ENCODE measurements at regions not wholly inside any gene's neighbourhood (a gene's known extent, or its start where the extent isn't known, plus 50 kb on each side); places are given as distances from the start of the nearest gene placed in this dataset.

DNA sequence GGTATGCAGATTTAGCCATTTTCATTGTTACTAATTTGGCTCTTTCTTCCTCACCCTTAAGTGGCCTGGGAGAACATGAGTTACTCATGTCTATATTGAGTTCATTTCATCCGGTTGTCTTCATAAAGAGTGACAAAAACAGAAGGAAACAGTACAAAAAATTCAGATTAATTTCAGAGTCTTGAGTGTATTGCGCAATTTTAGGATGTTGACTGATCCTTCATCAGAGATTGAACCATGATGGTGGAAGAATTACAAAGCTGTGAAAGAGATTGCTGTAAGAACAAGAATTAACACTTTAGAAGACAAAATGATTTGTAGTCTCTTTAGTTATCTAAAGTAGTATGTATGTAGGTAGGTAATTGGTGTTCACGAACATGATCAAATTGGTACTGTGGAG, 194.0 kb upstream of the PPP1R3A start:
- H4K20me1 ChIP-seq (ENCODE audit: insufficient read depth, low read depth, low read length), result no peaks in the 10 kb centered on the region
- no peak for DNase-seq
- H3K27ac ChIP-seq (ENCODE audit: low read length), result no peak overlapping the region

DNA sequence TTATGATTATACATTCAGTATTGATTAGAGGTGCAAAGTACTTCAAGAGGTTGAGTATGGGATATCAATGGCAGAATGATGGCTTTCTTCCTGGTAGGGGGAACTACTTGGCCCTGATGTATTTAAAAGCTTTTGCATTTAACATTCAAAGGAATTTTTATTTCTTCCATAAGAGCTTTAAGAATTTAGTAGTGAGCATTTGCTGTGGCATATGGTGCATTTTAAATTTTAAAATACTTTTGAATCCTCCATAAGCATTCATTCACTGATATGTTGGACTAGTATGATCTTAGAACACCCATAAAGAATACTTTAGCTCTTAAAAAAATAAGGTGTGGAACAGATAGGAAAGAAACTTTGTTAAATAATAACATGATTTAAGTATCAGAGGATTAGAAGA, 191.9 kb upstream of the PPP1R3A start:
- no peak for DNase-seq
- no peaks in the 10 kb centered on the region for H3K36me3 ChIP-seq (ENCODE audit: insufficient read depth, low read length)
- no peaks in the 10 kb centered on the region for H4K20me1 ChIP-seq (ENCODE audit: insufficient read depth, low read depth, low read length)
- H3K4me3 ChIP-seq (ENCODE audit: low read length), result no peak overlapping the region
- H3K27ac ChIP-seq (ENCODE audit: low read length), result no peak overlapping the region
- no peak overlapping the region for H3K9ac ChIP-seq (ENCODE audit: low read length)
- H3K4me1 ChIP-seq (ENCODE audit: low read length), result no peaks in the 10 kb centered on the region
- H2AFZ ChIP-seq (ENCODE audit: low read length), result no peak overlapping the region
- H3K79me2 ChIP-seq (ENCODE audit: low read length), result no peaks in the 10 kb centered on the region
- H3K9me3 ChIP-seq (ENCODE audit: low read length), result peaks cover 27% of the 10 kb centered on the region
- no peak overlapping the region for H3K4me2 ChIP-seq (ENCODE audit: low read depth, low read length, poor library complexity, severe bottlenecking)
- H3K27me3 ChIP-seq (ENCODE audit: low read length), result no peaks in the 10 kb centered on the region
- no peaks in the 10 kb centered on the region for H3K9me2 ChIP-seq (replicated peaks; ENCODE audit: insufficient read depth, low read length)

More for the DNA sequence above, 194.0 kb upstream of the PPP1R3A start:
- no peak overlapping the region for H3K4me2 ChIP-seq (ENCODE audit: low read depth, low read length, poor library complexity, severe bottlenecking)
- no peaks in the 10 kb centered on the region for H3K4me1 ChIP-seq (ENCODE audit: low read length)
- no peak overlapping the region for H3K9ac ChIP-seq (ENCODE audit: low read length)
- H3K9me2 ChIP-seq (replicated peaks; ENCODE audit: insufficient read depth, low read length), result no peaks in the 10 kb centered on the region
- H3K79me2 ChIP-seq (ENCODE audit: low read length), result no peaks in the 10 kb centered on the region
- H3K36me3 ChIP-seq (ENCODE audit: insufficient read depth, low read length), result no peaks in the 10 kb centered on the region
- H3K4me3 ChIP-seq (ENCODE audit: low read length), result no peak overlapping the region
- H3K9me3 ChIP-seq (ENCODE audit: low read length), result peaks cover 30% of the 10 kb centered on the region
- no peak overlapping the region for H2AFZ ChIP-seq (ENCODE audit: low read length)
- H3K27me3 ChIP-seq (ENCODE audit: low read length), result no peaks in the 10 kb centered on the region

DNA sequence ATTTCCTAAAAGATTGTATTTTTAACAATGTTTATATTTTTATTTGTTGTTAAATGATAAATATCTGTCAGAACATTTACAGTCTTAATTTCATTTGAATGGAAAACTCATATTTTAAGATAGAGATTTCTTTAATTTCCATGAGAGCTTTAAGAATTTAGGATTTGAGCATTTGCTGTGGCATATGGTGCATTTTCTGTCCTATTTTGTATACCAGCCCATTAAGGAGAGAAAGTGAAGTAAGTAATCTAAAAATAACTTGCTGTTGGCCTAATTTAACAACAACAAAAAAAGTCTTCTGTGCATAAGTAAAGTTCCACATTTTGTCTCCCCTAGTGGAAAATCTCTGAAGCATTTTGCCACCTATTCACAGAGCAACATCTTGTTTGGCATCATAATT, 190.9 kb upstream of the PPP1R3A start:
- Histone ChIP-seq H3K4me3 (ENCODE audit: low read length) (no peak overlapping the region), H3K9me3 (ENCODE audit: low read length) (peaks cover 28% of the 10 kb centered on the region), H3K36me3 (ENCODE audit: insufficient read depth, low read length) (no peaks in the 10 kb centered on the region), H3K27ac (ENCODE audit: low read length) (no peak overlapping the region), H3K27me3 (ENCODE audit: low read length) (no peaks in the 10 kb centered on the region), H3K9me2 (replicated peaks; ENCODE audit: insufficient read depth, low read length) (no peaks in the 10 kb centered on the region), H3K4me1 (ENCODE audit: low read length) (no peaks in the 10 kb centered on the region), H2AFZ (ENCODE audit: low read length) (no peak overlapping the region), H3K9ac (ENCODE audit: low read length) (no peak overlapping the region), H3K4me2 (ENCODE audit: low read depth, low read length, poor library complexity, severe bottlenecking) (no peak overlapping the region), H3K79me2 (ENCODE audit: low read length) (no peaks in the 10 kb centered on the region), H4K20me1 (ENCODE audit: insufficient read depth, low read depth, low read length) (no peaks in the 10 kb centered on the region)
- DNase-seq, result no peak

DNA sequence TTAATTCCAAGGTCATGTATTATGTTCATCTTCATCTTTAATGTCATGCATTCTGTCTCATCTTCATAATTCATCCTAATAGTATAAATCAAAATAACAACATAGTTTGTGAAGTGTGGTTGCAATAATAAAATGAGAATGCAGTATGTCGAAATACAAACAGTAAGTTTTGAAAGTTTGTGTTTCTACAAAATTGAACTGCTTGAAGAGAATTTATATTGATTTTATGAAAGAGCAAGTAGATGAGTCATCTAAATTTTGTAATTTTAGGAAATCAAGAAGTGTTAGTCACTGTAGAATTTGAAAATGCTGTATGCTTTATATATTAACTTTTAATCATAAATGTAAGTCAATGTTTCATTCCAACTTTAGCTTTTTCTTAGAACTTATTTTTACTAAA, 190.5 kb upstream of the PPP1R3A start:
- no peak overlapping the region for H3K27ac ChIP-seq (ENCODE audit: low read length)
- no peaks in the 10 kb centered on the region for H3K9me2 ChIP-seq (replicated peaks; ENCODE audit: insufficient read depth, low read length)
- no peak overlapping the region for H3K4me3 ChIP-seq (ENCODE audit: low read length)
- no peaks in the 10 kb centered on the region for H3K4me1 ChIP-seq (ENCODE audit: low read length)
- H3K36me3 ChIP-seq (ENCODE audit: insufficient read depth, low read length), result no peaks in the 10 kb centered on the region
- no peaks in the 10 kb centered on the region for H3K79me2 ChIP-seq (ENCODE audit: low read length)
- H3K9me3 ChIP-seq (ENCODE audit: low read length), result peaks cover 28% of the 10 kb centered on the region
- no peaks in the 10 kb centered on the region for H3K27me3 ChIP-seq (ENCODE audit: low read length)
- H3K9ac ChIP-seq (ENCODE audit: low read length), result no peak overlapping the region
- no peaks in the 10 kb centered on the region for H4K20me1 ChIP-seq (ENCODE audit: insufficient read depth, low read depth, low read length)
- no peak for DNase-seq
- no peak overlapping the region for H2AFZ ChIP-seq (ENCODE audit: low read length)
- H3K4me2 ChIP-seq (ENCODE audit: low read depth, low read length, poor library complexity, severe bottlenecking), result no peak overlapping the region

DNA sequence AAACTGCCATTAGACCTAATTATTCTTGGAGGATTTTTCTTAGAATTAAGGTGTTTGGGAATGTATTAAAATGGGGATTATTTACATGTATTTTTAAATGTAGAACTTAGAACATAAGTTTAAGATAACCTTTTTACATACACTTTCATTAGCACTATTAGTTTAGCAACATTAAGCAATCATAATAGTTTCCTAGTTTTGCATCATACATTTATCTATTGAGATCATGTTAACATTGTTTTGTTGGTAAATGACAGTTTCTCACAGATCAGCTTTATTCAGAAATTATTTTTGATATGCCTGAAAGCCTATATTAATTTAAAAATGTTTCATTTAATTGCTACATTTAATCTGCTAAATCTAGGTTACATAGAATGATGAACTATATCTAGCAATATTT, 189.7 kb upstream of the PPP1R3A start:
- DNase-seq, result no peak

DNA sequence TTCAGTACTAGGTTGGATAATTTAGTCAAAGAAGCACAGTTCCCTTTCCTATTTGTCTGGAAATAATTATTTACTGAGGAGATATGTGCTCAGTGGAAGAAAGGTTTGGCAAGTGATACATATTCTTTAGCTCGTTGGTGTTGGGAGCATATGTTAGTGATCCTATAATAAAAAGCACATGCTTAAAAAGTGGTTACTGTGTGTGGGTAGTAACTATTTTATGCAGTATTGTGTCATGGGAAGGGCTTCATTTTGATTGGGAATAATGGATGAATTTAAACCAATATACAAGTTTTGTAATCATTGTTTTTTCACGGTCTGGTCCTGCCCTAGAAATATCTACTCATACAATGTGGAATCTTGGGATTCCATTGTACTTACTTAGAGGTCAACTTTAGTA, 188.7 kb upstream of the PPP1R3A start:
- Histone ChIP-seq H3K4me2 (ENCODE audit: low read depth, low read length, poor library complexity, severe bottlenecking) (no peak overlapping the region), H4K20me1 (ENCODE audit: insufficient read depth, low read depth, low read length) (no peaks in the 10 kb centered on the region), H3K27me3 (ENCODE audit: low read length) (no peaks in the 10 kb centered on the region), H3K27ac (ENCODE audit: low read length) (no peak overlapping the region), H3K4me3 (ENCODE audit: low read length) (no peak overlapping the region), H3K9ac (ENCODE audit: low read length) (no peak overlapping the region), H2AFZ (ENCODE audit: low read length) (no peak overlapping the region), H3K9me3 (ENCODE audit: low read length) (peaks cover 33% of the 10 kb centered on the region), H3K36me3 (ENCODE audit: insufficient read depth, low read length) (no peaks in the 10 kb centered on the region), H3K9me2 (replicated peaks; ENCODE audit: insufficient read depth, low read length) (no peaks in the 10 kb centered on the region), H3K79me2 (ENCODE audit: low read length) (no peaks in the 10 kb centered on the region), H3K4me1 (ENCODE audit: low read length) (no peaks in the 10 kb centered on the region)
- DNase-seq, result no peak

More for the DNA sequence above, 189.7 kb upstream of the PPP1R3A start:
- no peaks in the 10 kb centered on the region for H3K79me2 ChIP-seq (ENCODE audit: low read length)
- no peak overlapping the region for H3K4me2 ChIP-seq (ENCODE audit: low read depth, low read length, poor library complexity, severe bottlenecking)
- H2AFZ ChIP-seq (ENCODE audit: low read length), result no peak overlapping the region
- no peak overlapping the region for H3K27ac ChIP-seq (ENCODE audit: low read length)
- no peaks in the 10 kb centered on the region for H4K20me1 ChIP-seq (ENCODE audit: insufficient read depth, low read depth, low read length)
- H3K4me3 ChIP-seq (ENCODE audit: low read length), result no peak overlapping the region
- H3K36me3 ChIP-seq (ENCODE audit: insufficient read depth, low read length), result no peaks in the 10 kb centered on the region
- no peaks in the 10 kb centered on the region for H3K9me2 ChIP-seq (replicated peaks; ENCODE audit: insufficient read depth, low read length)
- H3K9me3 ChIP-seq (ENCODE audit: low read length), result peaks cover 30% of the 10 kb centered on the region
- H3K9ac ChIP-seq (ENCODE audit: low read length), result no peak overlapping the region
- no peaks in the 10 kb centered on the region for H3K4me1 ChIP-seq (ENCODE audit: low read length)
- H3K27me3 ChIP-seq (ENCODE audit: low read length), result no peaks in the 10 kb centered on the region

DNA sequence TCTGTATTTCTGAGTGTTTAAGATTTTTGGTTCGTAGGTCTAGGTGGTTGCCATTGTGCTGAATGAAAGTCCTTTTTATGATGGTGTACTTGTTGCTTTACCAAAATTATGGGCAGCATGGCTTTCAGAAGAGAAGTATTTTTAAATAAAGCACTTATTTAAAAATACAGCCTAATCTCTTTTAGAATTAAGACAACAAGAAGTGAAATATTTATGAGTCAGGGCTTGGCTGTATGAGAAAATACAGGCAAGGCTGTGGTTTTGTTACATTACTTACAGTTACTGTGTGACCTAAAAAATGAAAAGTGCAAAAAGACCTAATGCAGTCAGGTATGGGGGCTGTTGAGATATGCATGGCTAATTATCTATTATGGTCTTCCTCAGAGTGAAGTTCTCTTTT, 185.2 kb upstream of the PPP1R3A start:
- Histone ChIP-seq H3K27ac (ENCODE audit: low read length) (no peak overlapping the region), H3K9me3 (ENCODE audit: low read length) (peaks cover 33% of the 10 kb centered on the region), H3K4me2 (ENCODE audit: low read depth, low read length, poor library complexity, severe bottlenecking) (no peak overlapping the region), H3K4me3 (ENCODE audit: low read length) (no peak overlapping the region), H3K9ac (ENCODE audit: low read length) (no peak overlapping the region), H4K20me1 (ENCODE audit: insufficient read depth, low read depth, low read length) (no peaks in the 10 kb centered on the region), H2AFZ (ENCODE audit: low read length) (no peak overlapping the region), H3K27me3 (ENCODE audit: low read length) (no peaks in the 10 kb centered on the region), H3K79me2 (ENCODE audit: low read length) (no peaks in the 10 kb centered on the region), H3K4me1 (ENCODE audit: low read length) (no peaks in the 10 kb centered on the region), H3K9me2 (replicated peaks; ENCODE audit: insufficient read depth, low read length) (no peaks in the 10 kb centered on the region), H3K36me3 (ENCODE audit: insufficient read depth, low read length) (no peaks in the 10 kb centered on the region)
- DNase-seq, result no peak

DNA sequence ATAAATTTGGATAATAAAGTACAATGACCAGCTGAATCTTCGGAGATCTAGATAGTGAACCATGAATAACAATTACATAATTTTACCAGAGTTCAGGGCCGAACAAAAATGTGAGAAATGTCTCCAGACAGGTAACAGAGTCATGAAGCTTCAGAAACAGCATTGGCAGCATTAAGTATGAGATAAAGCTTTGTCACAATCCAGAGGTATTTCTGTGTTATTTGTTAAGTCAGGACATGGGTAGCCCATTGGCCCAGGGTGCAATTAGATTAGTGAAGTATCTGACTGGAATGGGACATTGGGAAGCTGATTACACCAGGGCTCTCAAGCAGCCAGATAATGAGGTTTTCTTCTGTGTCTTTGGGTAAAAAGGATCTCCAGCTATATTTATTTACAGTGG, 184.2 kb upstream of the PPP1R3A start:
- no peak for DNase-seq
- no peak overlapping the region for H3K4me3 ChIP-seq (ENCODE audit: low read length)
- H3K27me3 ChIP-seq (ENCODE audit: low read length), result no peaks in the 10 kb centered on the region
- no peak overlapping the region for H3K4me2 ChIP-seq (ENCODE audit: low read depth, low read length, poor library complexity, severe bottlenecking)
- H3K79me2 ChIP-seq (ENCODE audit: low read length), result no peaks in the 10 kb centered on the region
- H3K9me3 ChIP-seq (ENCODE audit: low read length), result peaks cover 40% of the 10 kb centered on the region
- no peak overlapping the region for H3K27ac ChIP-seq (ENCODE audit: low read length)
- no peaks in the 10 kb centered on the region for H3K36me3 ChIP-seq (ENCODE audit: insufficient read depth, low read length)
- no peaks in the 10 kb centered on the region for H3K9me2 ChIP-seq (replicated peaks; ENCODE audit: insufficient read depth, low read length)
- H3K9ac ChIP-seq (ENCODE audit: low read length), result no peak overlapping the region
- H2AFZ ChIP-seq (ENCODE audit: low read length), result no peak overlapping the region
- H4K20me1 ChIP-seq (ENCODE audit: insufficient read depth, low read depth, low read length), result no peaks in the 10 kb centered on the region
- H3K4me1 ChIP-seq (ENCODE audit: low read length), result no peaks in the 10 kb centered on the region

DNA sequence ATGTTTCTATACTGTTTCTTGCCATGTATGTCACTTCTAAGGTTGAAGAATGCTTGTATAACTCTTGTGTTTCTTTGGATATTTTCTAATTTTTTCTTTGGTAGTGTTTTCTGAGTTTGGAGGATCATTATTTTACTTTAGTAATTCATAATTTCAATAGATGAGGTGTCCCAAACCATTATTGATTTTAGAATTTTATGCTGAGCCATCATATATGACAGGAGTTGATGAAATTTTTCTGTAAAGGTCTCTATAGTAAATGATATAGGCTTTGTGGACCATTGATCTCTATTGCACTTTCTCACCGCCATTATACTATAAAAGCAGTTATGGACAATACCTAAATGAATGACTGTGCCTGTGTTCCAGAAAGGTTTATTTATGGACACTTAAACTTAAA, 183.3 kb upstream of the PPP1R3A start:
- no peak overlapping the region for H3K27ac ChIP-seq (ENCODE audit: low read length)
- H3K4me1 ChIP-seq (ENCODE audit: low read length), result no peaks in the 10 kb centered on the region
- no peak for DNase-seq
- no peak overlapping the region for H2AFZ ChIP-seq (ENCODE audit: low read length)
- H3K9ac ChIP-seq (ENCODE audit: low read length), result no peak overlapping the region
- no peak overlapping the region for H3K4me3 ChIP-seq (ENCODE audit: low read length)
- H3K27me3 ChIP-seq (ENCODE audit: low read length), result no peaks in the 10 kb centered on the region
- H4K20me1 ChIP-seq (ENCODE audit: insufficient read depth, low read depth, low read length), result no peaks in the 10 kb centered on the region
- H3K9me3 ChIP-seq (ENCODE audit: low read length), result peaks cover 34% of the 10 kb centered on the region
- no peaks in the 10 kb centered on the region for H3K79me2 ChIP-seq (ENCODE audit: low read length)
- no peaks in the 10 kb centered on the region for H3K9me2 ChIP-seq (replicated peaks; ENCODE audit: insufficient read depth, low read length)
- no peaks in the 10 kb centered on the region for H3K36me3 ChIP-seq (ENCODE audit: insufficient read depth, low read length)
- no peak overlapping the region for H3K4me2 ChIP-seq (ENCODE audit: low read depth, low read length, poor library complexity, severe bottlenecking)
